Transverse colon (tissue), 4 donors: ENCODE measurements at regions not wholly inside any gene's neighbourhood (a gene's known extent, or its start where the extent isn't known, plus 50 kb on each side); places are given as distances from the start of the nearest gene placed in this dataset.
"Not testable (repeated sequence)": the region's sequence is repeated elsewhere in the genome, so short reads cannot be mapped to it uniquely, and the experiment has no call there.

ENCODE experiments used
- POLR2AphosphoS5 ChIP-seq, 3 donors: sonication (generic); formaldehyde crosslinking; IDR thresholded peaks; one replicate each; pipeline ENCODE4 v1.6.1; 2016; ENCODE audit warnings: antibody characterized with exemption in 3 of 3
- TF ChIP-seq, protein P1 (sequence below), 5 experiments: fragments of 200-600 bp in 3 of 5; fragments of 450-650 bp in 2 of 5; sonication (generic) in 3 of 5; IDR thresholded peaks; 1 replicate in 2 of 5; 2 replicates in 3 of 5; pipeline ENCODE4 v1.5.1; 2016 to 2017; ENCODE audit warnings: antibody characterized with exemption in 5 of 5, inconsistent platforms in 3 of 5, mild to moderate bottlenecking in 2 of 5, moderate library complexity in 1 of 5

DNA sequence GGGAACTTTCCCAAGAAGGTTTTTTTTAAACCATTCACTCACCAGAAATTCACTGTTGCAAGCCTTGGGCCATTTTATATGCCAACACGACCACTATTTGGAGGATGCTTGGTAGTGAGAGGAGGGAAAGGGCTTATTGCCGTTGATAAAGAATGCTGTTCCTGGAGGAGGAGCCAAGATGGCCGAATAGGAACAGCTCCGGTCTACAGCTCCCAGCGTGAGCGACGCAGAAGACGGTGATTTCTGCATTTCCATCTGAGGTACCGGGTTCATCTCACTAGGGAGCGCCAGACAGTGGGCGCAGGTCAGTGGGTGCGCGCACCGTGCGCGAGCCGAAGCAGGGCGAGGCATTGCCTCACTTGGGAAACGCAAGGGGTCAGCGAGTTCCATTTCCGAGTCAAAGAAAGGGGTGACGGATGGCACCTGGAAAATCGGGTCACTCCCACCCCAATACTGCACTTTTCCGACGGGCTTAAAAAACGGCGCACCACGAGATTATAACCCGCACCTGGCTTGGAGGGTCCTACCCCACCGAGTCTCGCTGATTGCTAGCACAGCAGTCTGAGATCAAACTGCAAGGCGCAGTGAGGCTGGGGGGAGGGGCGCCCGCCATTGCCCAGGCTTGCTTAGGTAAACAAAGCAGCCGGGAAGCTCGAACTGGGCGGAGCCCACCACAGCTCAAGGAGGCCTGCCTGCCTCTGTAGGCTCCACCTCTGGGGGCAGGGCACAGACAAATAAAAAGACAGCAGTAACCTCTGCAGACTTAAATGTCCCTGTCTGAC lies 408.1 kb upstream of the NFE2L3 start:
- TF ChIP-seq, protein P1, sequence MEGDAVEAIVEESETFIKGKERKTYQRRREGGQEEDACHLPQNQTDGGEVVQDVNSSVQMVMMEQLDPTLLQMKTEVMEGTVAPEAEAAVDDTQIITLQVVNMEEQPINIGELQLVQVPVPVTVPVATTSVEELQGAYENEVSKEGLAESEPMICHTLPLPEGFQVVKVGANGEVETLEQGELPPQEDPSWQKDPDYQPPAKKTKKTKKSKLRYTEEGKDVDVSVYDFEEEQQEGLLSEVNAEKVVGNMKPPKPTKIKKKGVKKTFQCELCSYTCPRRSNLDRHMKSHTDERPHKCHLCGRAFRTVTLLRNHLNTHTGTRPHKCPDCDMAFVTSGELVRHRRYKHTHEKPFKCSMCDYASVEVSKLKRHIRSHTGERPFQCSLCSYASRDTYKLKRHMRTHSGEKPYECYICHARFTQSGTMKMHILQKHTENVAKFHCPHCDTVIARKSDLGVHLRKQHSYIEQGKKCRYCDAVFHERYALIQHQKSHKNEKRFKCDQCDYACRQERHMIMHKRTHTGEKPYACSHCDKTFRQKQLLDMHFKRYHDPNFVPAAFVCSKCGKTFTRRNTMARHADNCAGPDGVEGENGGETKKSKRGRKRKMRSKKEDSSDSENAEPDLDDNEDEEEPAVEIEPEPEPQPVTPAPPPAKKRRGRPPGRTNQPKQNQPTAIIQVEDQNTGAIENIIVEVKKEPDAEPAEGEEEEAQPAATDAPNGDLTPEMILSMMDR (IDR thresholded peaks at IDR 0.05), result not testable (repeated sequence)
- not testable (repeated sequence) for TF ChIP-seq POLR2AphosphoS5 (IDR thresholded peaks at IDR 0.05)
